ENCODE measurements at regions not wholly inside any gene's neighbourhood (a gene's known extent, or its start where the extent isn't known, plus 50 kb on each side); places are given as distances from the start of the nearest gene placed in this dataset.
"Not testable (repeated sequence)": the region's sequence is repeated elsewhere in the genome, so short reads cannot be mapped to it uniquely, and the experiment has no call there.

- H3K79me1 ChIP-seq (replicated peaks; ENCODE audit: low read length, poor library complexity, severe bottlenecking); H3K27me3 ChIP-seq (ENCODE audit: control insufficient read depth in 1 of 2, insufficient read depth in 1 of 2, low read length in 2 of 2); H3K14ac ChIP-seq (ENCODE audit: low read length in 2 of 2); H3K9me3 ChIP-seq (ENCODE audit: control insufficient read depth, low read length); H3K4me2 ChIP-seq (ENCODE audit: low read length, poor library complexity, severe bottlenecking); H3K4me1 ChIP-seq (ENCODE audit: control insufficient read depth, insufficient read depth, low read depth, low read length); H4K8ac ChIP-seq (ENCODE audit: low read length); H2BK120ac ChIP-seq (ENCODE audit: low read depth, low read length); H2AFZ ChIP-seq (ENCODE audit: low read depth, low read length); H2BK5ac ChIP-seq (ENCODE audit: low read depth, low read length, poor library complexity, severe bottlenecking); H3K23ac ChIP-seq (ENCODE audit: low read length in 2 of 2); H4K91ac ChIP-seq (ENCODE audit: low read length); H3K36me3 ChIP-seq (ENCODE audit: control insufficient read depth in 1 of 2, insufficient read depth in 2 of 2, low read depth in 1 of 2, low read length in 2 of 2); DNase-seq; H3K4me3 ChIP-seq (ENCODE audit: insufficient read depth in 1 of 2, low read depth in 1 of 2, low read length in 2 of 2); H2BK15ac ChIP-seq (ENCODE audit: low read depth, poor library complexity, severe bottlenecking); H3K27ac ChIP-seq (ENCODE audit: low read length, poor library complexity, severe bottlenecking); H3K9ac ChIP-seq (ENCODE audit: low read length); H2BK12ac ChIP-seq (ENCODE audit: low read length in 2 of 2); H3K18ac ChIP-seq (ENCODE audit: low read depth in 1 of 2, low read length in 2 of 2); H2AK5ac ChIP-seq (ENCODE audit: low read length, severe bottlenecking); H3K4ac ChIP-seq (ENCODE audit: low read depth in 1 of 2, low read length in 2 of 2): not testable (repeated sequence)
- WGBS, result 77% methylated on average over 2 of the region's 5 CpGs
These were observed 62.1 kb upstream of the FBXO28 start for GRCh38 chr1:224051782-224052181.

DNA sequence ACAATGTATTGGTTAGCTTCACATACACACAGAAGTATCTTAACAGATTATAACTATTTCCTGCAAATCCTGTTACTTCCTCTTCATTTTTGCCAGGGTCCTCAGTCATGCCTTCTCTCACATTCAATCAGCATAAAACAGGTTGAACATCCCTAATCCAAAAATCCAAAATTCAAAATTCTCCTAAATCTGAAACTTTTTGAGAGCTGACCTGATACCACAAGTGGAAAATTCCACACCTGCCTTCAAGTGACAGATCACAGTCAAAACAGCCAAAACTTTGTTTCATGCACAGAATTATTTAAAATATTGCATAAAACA lies 62.9 kb upstream of the FBXO28 start:
- Histone ChIP-seq H3K18ac (ENCODE audit: low read depth in 1 of 2, low read length in 2 of 2) (no peak overlapping the region), H3K79me1 (replicated peaks; ENCODE audit: low read length, poor library complexity, severe bottlenecking) (no peaks in the 10 kb centered on the region), H3K23ac (ENCODE audit: low read length in 2 of 2) (no peak overlapping the region), H3K14ac (ENCODE audit: low read length in 2 of 2) (no peak overlapping the region), H3K4me2 (ENCODE audit: low read length, poor library complexity, severe bottlenecking) (no peak overlapping the region), H2BK5ac (ENCODE audit: low read depth, low read length, poor library complexity, severe bottlenecking) (no peak overlapping the region), H3K9ac (ENCODE audit: low read length) (no peak overlapping the region), H3K4me3 (ENCODE audit: insufficient read depth in 1 of 2, low read depth in 1 of 2, low read length in 2 of 2) (no peak overlapping the region), H4K91ac (ENCODE audit: low read length) (no peak overlapping the region), H3K4me1 (ENCODE audit: control insufficient read depth, insufficient read depth, low read depth, low read length) (peaks cover 4% of the 10 kb centered on the region), H3K4ac (ENCODE audit: low read depth in 1 of 2, low read length in 2 of 2) (no peak overlapping the region), H4K8ac (ENCODE audit: low read length) (no peak overlapping the region), H3K36me3 (ENCODE audit: control insufficient read depth in 1 of 2, insufficient read depth in 2 of 2, low read depth in 1 of 2, low read length in 2 of 2) (no peaks in the 10 kb centered on the region), H2AK5ac (ENCODE audit: low read length, severe bottlenecking) (no peak overlapping the region), H2AFZ (ENCODE audit: low read depth, low read length) (no peak overlapping the region), H3K27ac (ENCODE audit: low read length, poor library complexity, severe bottlenecking) (no peak overlapping the region), H2BK12ac (ENCODE audit: low read length in 2 of 2) (no peak overlapping the region), H3K27me3 (ENCODE audit: control insufficient read depth in 1 of 2, insufficient read depth in 1 of 2, low read length in 2 of 2) (no peaks in the 10 kb centered on the region), H3K9me3 (ENCODE audit: control insufficient read depth, low read length) (no peaks in the 10 kb centered on the region), H2BK120ac (ENCODE audit: low read depth, low read length) (no peak overlapping the region), H2BK15ac (ENCODE audit: low read depth, poor library complexity, severe bottlenecking) (no peak overlapping the region)
- no peak for DNase-seq

DNA sequence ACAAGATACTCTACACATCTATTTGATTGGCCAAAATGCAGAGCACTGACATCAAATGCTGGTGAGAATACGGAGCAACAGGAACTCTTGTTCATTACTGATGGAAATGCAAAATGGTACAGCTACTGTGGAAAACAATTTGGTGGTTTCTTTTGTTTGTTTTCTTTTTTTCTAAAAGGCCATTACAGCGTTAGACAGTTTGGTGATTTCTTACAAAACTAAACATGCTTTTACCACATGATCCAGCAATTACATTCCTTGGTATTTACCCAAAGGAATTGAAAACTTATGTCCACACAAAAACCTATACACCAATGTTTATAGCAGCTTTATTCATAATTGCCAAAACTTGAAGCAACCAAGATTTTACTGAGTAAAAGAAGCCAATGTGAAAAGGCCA lies 66.4 kb upstream of the FBXO28 start:
- Histone ChIP-seq H2BK120ac (ENCODE audit: low read depth, low read length) (no peak overlapping the region), H3K4ac (ENCODE audit: low read depth in 1 of 2, low read length in 2 of 2) (no peak overlapping the region), H3K9me3 (ENCODE audit: control insufficient read depth, low read length) (no peaks in the 10 kb centered on the region), H3K4me2 (ENCODE audit: low read length, poor library complexity, severe bottlenecking) (no peak overlapping the region), H2AK5ac (ENCODE audit: low read length, severe bottlenecking) (no peak overlapping the region), H3K27me3 (ENCODE audit: control insufficient read depth in 1 of 2, insufficient read depth in 1 of 2, low read length in 2 of 2) (no peaks in the 10 kb centered on the region), H2BK12ac (ENCODE audit: low read length in 2 of 2) (no peak overlapping the region), H3K36me3 (ENCODE audit: control insufficient read depth in 1 of 2, insufficient read depth in 2 of 2, low read depth in 1 of 2, low read length in 2 of 2) (no peaks in the 10 kb centered on the region), H3K23ac (ENCODE audit: low read length in 2 of 2) (no peak overlapping the region), H4K8ac (ENCODE audit: low read length) (no peak overlapping the region), H2BK15ac (ENCODE audit: low read depth, poor library complexity, severe bottlenecking) (no peak overlapping the region), H3K14ac (ENCODE audit: low read length in 2 of 2) (no peak overlapping the region), H3K9ac (ENCODE audit: low read length) (no peak overlapping the region), H2BK5ac (ENCODE audit: low read depth, low read length, poor library complexity, severe bottlenecking) (no peak overlapping the region), H3K79me1 (replicated peaks; ENCODE audit: low read length, poor library complexity, severe bottlenecking) (no peaks in the 10 kb centered on the region), H3K4me1 (ENCODE audit: control insufficient read depth, insufficient read depth, low read depth, low read length) (peaks cover 1% of the 10 kb centered on the region), H4K91ac (ENCODE audit: low read length) (no peak overlapping the region), H3K27ac (ENCODE audit: low read length, poor library complexity, severe bottlenecking) (no peak overlapping the region), H2AFZ (ENCODE audit: low read depth, low read length) (no peak overlapping the region), H3K18ac (ENCODE audit: low read depth in 1 of 2, low read length in 2 of 2) (no peak overlapping the region), H3K4me3 (ENCODE audit: insufficient read depth in 1 of 2, low read depth in 1 of 2, low read length in 2 of 2) (no peak overlapping the region)
- 22% methylated on average over 2 of the region's 2 CpGs for WGBS
- peak; percentile 29 for DNase-seq

DNA sequence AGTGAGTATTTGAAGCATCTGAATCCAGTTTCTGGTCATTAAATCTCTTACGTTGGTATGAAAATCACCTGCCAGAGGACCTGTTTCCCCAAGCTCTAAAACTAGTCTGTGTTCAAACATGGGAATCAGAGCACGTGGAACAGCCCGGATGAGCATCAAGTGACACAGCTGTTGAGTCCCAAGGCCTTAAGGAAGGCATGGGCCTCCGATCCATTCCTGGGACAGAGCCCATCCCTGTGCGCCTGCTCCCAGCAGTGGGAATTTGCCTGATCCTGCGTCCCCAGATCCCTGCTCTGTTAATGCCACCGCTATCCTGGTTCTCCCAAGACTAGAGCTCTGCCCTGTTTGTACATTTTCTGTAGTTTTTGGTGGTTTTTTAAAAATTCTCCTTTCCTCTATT lies 68.4 kb upstream of the FBXO28 start:
- Histone ChIP-seq H3K18ac (ENCODE audit: low read depth in 1 of 2, low read length in 2 of 2) (no peak overlapping the region), H3K4ac (ENCODE audit: low read depth in 1 of 2, low read length in 2 of 2) (no peak overlapping the region), H3K4me1 (ENCODE audit: control insufficient read depth, insufficient read depth, low read depth, low read length) (no peaks in the 10 kb centered on the region), H4K91ac (ENCODE audit: low read length) (no peak overlapping the region), H3K79me1 (replicated peaks; ENCODE audit: low read length, poor library complexity, severe bottlenecking) (no peaks in the 10 kb centered on the region), H2BK120ac (ENCODE audit: low read depth, low read length) (no peak overlapping the region), H4K8ac (ENCODE audit: low read length) (no peak overlapping the region), H2BK12ac (ENCODE audit: low read length in 2 of 2) (no peak overlapping the region), H3K4me3 (ENCODE audit: insufficient read depth in 1 of 2, low read depth in 1 of 2, low read length in 2 of 2) (no peak overlapping the region), H2AFZ (ENCODE audit: low read depth, low read length) (no peak overlapping the region), H3K14ac (ENCODE audit: low read length in 2 of 2) (no peak overlapping the region), H3K36me3 (ENCODE audit: control insufficient read depth in 1 of 2, insufficient read depth in 2 of 2, low read depth in 1 of 2, low read length in 2 of 2) (no peaks in the 10 kb centered on the region), H3K27me3 (ENCODE audit: control insufficient read depth in 1 of 2, insufficient read depth in 1 of 2, low read length in 2 of 2) (peaks cover 0 to 3% of the 10 kb centered on the region in 2 experiments), H3K27ac (ENCODE audit: low read length, poor library complexity, severe bottlenecking) (no peak overlapping the region), H3K23ac (ENCODE audit: low read length in 2 of 2) (no peak overlapping the region), H2BK15ac (ENCODE audit: low read depth, poor library complexity, severe bottlenecking) (no peak overlapping the region), H2BK5ac (ENCODE audit: low read depth, low read length, poor library complexity, severe bottlenecking) (no peak overlapping the region), H2AK5ac (ENCODE audit: low read length, severe bottlenecking) (no peak overlapping the region), H3K9ac (ENCODE audit: low read length) (no peak overlapping the region), H3K9me3 (ENCODE audit: control insufficient read depth, low read length) (no peaks in the 10 kb centered on the region), H3K4me2 (ENCODE audit: low read length, poor library complexity, severe bottlenecking) (no peak overlapping the region)
- 70% methylated on average over 6 of the region's 7 CpGs for WGBS
- DNase-seq, result no peak

All from mesenchymal stem cell (in vitro differentiated cells and primary cell).